GM19328 (cell line): ENCODE measurements at regions not wholly inside any gene's neighbourhood (a gene's known extent, or its start where the extent isn't known, plus 50 kb on each side); places are given as distances from the start of the nearest gene placed in this dataset.

ENCODE experiments used
- ATAC-seq: cut with Tn5 transposase; IDR thresholded peaks from one replicate; pipeline ENCODE4 v1.9.1; 2021; ENCODE audit warnings: mild to moderate bottlenecking, moderate library complexity; ENCODE audit not compliant: unreplicated experiment

GRCh38 chr7:114853189-114853588, 68.7 kb upstream of the MDFIC start:
- ATAC-seq, result no peak

- ATAC-seq, result no peak
These were observed 67.5 kb upstream of the MDFIC start for GRCh38 chr7:114854369-114854768.

- ATAC-seq, result no peak
These were observed 65.3 kb upstream of the MDFIC start for GRCh38 chr7:114856625-114857024.

GRCh38 chr7:114857605-114858004, 64.3 kb upstream of the MDFIC start:
- ATAC-seq, result no peak

GRCh38 chr7:114859477-114859876, 62.4 kb upstream of the MDFIC start:
- no peak for ATAC-seq

GRCh38 chr7:114860206-114860605, 61.7 kb upstream of the MDFIC start:
- no peak for ATAC-seq

GRCh38 chr7:114862406-114862805, 59.5 kb upstream of the MDFIC start:
- ATAC-seq, result no peak

- no peak for ATAC-seq
These were observed 57.6 kb upstream of the MDFIC start for GRCh38 chr7:114864278-114864677.

GRCh38 chr7:114865564-114865963, 56.3 kb upstream of the MDFIC start:
- peak; percentile 83 for ATAC-seq
